ENCODE measurements at regions not wholly inside any gene's neighbourhood (a gene's known extent, or its start where the extent isn't known, plus 50 kb on each side); places are given as distances from the start of the nearest gene placed in this dataset.

GRCh38 chr14:51307551-51307950 lies 67.5 kb downstream of the TMX1 start:
- no peak for DNase-seq (ENCODE audit: low spot score)
- ATAC-seq, result no peak
- intact Hi-C loops (cut with DNase I), result no loop called here

DNA sequence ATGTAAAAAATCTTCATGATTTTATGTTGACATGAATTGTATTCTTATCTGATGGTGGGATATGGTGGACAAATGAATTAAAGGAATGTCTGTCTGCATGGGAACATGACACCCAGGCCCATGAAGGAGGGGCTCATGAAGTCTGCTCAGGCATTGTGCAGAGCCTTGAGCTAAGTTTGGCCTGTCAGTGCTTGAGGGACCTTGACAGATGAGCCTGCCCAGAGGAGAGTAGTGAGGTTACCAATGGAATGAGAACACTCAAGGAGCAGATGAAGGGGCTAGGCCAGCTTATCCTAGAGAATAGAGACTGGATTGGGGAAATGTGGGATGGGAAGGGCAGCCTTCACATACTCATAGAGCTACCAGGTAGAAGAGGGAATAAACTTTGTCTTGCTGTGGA lies 68.8 kb downstream of the TMX1 start:
- intact Hi-C loops (cut with DNase I), result no loop called here
- no peak for DNase-seq (ENCODE audit: low spot score)

DNA sequence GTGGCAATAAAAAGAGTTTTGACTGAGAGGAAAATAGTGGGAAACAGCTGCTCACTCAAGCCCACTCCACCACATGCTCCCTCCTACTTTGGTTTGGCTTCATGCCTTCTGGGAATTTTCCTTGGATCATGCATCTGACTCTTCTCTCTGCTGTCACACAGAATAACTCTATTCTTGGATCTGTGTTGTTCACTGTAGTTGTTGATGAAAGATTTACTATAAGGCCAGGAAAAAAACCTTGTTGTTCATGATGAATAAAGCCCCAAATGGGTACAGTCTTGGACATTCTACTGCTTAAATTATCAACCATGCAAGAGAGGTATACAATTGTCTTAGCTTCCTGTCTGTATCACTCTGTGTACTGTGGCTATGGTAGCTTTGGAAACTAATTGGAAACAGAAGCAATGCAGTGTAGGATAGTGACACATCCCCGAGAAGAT lies 70.5 kb downstream of the TMX1 start:
- ATAC-seq (peak; percentile 90), DNase-seq (ENCODE audit: low spot score) (no peak)
- intact Hi-C loops (cut with DNase I), result no loop called here

More for the DNA sequence above, 68.8 kb downstream of the TMX1 start:
- ATAC-seq, result no peak

GRCh38 chr14:51314321-51315015 lies 74.4 kb downstream of the TMX1 start:
- intact Hi-C loops (cut with DNase I), result no loop called here
- no peak for DNase-seq (ENCODE audit: low spot score)
- no peak for ATAC-seq

GRCh38 chr14:51317373-51317772 lies 77.3 kb downstream of the TMX1 start:
- ATAC-seq (no peak), DNase-seq (ENCODE audit: low spot score) (no peak)
- intact Hi-C loops (cut with DNase I), result no loop called here

- no peak for DNase-seq (ENCODE audit: low spot score)
- no peak for ATAC-seq
These were observed 79.0 kb downstream of the TMX1 start for GRCh38 chr14:51318813-51319597.

GRCh38 chr14:51321036-51321435 lies 81.0 kb downstream of the TMX1 start:
- DNase-seq (ENCODE audit: low spot score) (no peak), ATAC-seq (no peak)
- intact Hi-C loops (cut with DNase I), result loop anchor here (2.0 kb wide), 1 partner anchor 76 kb away; no protein-coding TSS in a partner anchor

More at GRCh38 chr14:51318813-51319597, 79.0 kb downstream of the TMX1 start:
- intact Hi-C loops (cut with DNase I), result loop anchor here (2.0 kb wide), 1 partner anchor 192 kb away; no protein-coding TSS in a partner anchor

GRCh38 chr14:51323492-51323891 lies 83.4 kb downstream of the TMX1 start:
- intact Hi-C loops (cut with DNase I), result no loop called here
- ATAC-seq (no peak), DNase-seq (ENCODE audit: low spot score) (no peak)

DNA sequence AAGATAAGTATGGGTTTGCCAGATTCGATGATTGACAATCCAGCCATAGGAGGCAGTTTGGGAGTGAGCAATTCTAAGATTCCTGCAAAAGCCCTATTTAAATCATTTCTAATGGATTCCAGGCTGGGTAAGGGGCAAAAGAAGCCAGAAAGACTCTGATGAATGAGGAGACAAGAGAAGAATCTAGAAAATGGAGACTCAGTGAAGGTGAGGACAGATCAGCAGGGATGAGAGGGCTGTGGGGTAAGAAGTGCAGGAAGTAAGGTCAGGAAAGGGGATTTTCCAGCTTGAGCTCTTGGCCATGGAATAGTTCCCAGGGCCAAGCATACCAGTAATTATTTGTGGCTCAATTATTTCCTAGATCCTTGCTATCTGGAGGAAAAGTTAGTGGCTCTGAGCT lies 87.3 kb downstream of the TMX1 start:
- DNase-seq (ENCODE audit: low spot score), result no peak
- ATAC-seq, result no peak
- intact Hi-C loops (cut with DNase I), result no loop called here

DNA sequence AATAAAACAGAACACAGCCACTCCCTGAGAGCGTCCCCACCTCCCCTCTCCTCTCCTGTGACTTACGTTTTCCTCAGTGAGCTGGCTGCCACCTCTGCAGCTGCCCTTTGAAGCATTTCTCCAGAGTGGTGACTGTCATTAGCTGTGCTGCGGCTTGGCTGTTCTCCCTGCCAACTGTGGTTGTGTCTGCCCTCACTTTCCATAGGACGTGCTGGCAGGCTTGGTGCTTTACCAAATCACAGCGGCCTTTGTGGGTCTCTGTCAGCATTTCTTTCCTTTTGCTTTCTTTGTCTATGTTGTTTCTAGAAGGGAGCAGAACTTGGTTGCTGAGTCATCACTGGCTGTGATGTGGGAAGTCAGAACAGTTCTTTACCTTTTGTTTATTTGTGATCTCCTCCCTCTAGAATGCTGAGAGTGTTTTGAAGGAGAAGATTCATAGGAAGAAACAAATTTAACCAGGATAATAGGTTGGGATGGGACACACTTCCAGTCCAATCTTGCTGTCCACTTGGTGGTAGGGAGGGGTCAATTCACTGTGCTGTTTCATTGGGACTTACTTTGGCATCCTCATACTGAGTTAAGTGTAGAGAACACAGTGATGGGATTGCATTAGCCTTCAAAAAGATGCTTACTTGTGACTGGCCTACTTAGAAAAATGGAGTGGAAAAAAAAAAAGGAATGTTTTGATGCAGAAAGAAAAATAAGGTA lies 88.2 kb downstream of the TMX1 start:
- ATAC-seq (peak; percentile 25), DNase-seq (ENCODE audit: low spot score) (no peak)
- intact Hi-C loops (cut with DNase I), result no loop called here

DNA sequence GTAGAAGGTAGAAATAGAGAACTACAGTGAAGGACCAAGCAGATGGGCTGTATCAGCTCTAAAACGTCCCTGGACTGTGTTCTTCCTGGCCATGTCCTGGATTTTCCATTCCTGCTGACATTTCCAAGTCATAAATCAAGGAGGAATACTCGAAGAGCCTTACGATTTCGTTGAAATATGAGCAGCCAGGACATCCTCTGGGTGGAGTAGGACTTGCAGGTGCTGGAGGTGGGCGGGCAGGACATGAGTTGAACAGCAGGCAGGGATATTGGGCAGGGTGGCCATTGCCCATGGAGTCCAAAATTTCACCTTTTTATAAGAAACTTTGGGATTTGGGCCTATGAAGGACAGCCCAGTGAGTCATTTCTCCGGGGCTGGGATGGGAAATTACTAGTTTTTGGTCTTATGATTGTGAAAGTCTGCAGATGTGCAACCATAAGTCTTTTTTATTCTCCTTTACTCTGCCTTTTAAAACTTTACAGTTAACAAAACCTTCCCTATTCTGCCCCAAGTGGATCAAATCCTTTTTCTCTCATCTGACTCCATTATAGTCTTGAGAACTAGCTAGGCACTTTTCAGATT lies 88.8 kb downstream of the TMX1 start:
- intact Hi-C loops (cut with DNase I), result no loop called here
- DNase-seq (ENCODE audit: low spot score), result no peak
- peak; percentile 83 for ATAC-seq

DNA sequence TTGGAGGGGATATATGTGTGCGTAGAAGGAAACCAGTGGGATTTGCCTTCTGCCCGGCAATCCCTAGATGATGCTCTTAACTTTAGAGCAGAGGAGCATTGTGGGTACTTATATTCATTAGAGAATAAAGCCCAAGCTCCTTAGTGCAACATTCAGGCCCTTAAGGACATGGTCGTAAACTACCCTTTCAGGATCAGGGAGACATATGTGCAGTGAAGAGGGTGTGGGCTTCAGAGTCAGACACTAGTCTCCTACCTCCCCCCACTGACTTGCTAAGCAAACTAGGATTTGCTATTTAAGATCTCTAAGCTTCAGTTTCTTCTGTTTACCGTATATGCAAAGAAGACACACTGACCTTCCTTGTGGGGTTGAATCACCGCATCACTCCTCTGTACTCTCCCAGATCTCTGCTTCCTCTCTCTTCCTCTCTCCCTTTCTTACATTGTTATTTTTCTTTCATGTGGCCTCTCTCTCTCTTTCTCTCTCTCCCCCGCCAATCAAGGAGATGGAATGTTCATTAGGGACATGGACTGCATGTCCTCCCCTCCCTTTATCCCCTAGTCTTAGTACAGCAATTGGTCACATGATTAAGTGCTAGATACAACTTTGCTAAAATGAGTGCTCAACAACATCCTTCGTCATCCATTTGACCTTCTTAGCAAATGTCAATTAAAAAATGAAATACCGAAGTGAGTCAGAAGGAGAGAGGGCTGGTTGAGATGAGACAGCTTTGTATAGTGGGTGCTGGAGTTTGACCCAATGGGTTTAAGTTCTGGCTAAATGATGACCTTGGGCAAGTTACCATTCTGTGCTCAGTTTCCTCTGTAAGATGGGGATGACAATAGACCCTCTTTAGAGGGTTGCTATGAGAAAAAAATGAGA lies 91.7 kb downstream of the TMX1 start:
- intact Hi-C loops (cut with DNase I), result no loop called here
- ATAC-seq, result no peak
- DNase-seq (ENCODE audit: low spot score), result no peak

- ATAC-seq (no peak), DNase-seq (ENCODE audit: low spot score) (no peak)
- intact Hi-C loops (cut with DNase I), result no loop called here
These were observed 93.3 kb downstream of the TMX1 start for GRCh38 chr14:51333299-51333698.

DNA sequence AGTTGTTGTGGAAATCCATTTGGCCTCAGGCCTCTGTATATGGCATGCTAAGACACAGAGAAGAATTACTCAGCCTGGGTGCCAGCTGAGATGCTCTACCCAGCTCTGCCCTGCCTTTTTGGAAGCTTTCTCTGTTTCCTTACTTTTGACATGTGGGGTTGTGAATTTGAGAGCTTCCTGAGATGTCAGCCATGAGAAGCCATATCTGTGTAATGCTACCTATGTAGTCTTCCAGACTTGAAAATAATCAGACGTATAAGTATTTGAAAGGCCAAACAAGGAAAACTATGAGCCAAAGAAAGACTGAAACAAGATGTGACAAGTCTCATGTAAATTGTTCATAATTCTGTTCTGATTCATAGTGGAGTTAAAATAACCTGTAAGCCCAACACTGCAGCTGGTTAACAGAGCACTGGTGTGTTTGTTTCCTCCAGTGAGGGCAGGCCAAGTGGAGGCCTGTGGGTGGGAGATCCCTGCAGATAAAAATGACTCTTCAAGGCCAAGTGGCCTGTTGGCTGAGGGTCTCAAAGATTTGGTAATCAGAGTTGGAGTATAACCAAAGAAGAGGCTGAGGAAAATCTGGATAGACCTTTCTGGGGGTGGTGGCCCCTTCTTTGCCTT lies 94.0 kb downstream of the TMX1 start:
- ATAC-seq (no peak), DNase-seq (ENCODE audit: low spot score) (no peak)
- intact Hi-C loops (cut with DNase I), result no loop called here

DNA sequence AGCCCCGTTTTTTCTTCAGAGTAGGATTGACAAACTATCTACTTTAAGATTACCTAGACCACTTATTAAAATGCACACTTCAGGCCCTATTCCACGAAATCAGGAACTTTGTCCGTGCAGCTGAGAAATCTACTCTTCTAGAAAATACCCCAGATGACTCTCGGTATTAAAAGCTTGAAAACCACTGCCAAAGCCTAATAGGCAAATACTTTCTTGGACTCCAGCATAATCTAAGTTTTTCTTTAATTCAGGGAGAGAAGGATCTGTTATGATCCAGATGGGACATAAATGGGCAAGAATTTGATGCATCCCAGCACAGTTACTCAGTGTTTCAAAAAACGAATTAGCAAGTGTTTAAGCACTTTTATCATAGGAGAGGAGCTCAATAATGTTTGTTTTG lies 94.5 kb downstream of the TMX1 start:
- no peak for ATAC-seq
- intact Hi-C loops (cut with DNase I), result no loop called here
- no peak for DNase-seq (ENCODE audit: low spot score)

DNA sequence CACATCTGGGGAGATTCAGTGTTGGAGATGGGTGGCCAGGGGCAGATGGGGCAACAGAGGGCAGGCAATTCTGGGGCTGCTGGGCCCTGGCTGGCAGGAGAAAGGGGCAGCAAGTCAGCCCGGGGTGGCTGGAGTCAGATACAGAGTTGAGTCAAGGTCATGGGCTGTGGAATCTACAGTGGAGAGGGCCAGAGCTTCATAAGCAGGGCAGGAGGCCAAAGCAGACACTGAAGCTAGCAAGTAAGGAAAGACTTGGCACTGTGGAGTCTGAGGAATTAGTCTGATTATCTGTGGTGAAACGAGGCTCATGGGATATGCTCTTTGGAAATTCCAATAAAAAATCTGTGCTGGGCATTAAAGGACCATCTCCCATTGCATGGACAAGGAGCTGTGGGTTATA lies 95.5 kb downstream of the TMX1 start:
- peak; percentile 91 for ATAC-seq
- intact Hi-C loops (cut with DNase I), result no loop called here
- DNase-seq (ENCODE audit: low spot score), result peak; percentile 73

GRCh38 chr14:51335961-51336723 lies 96.1 kb downstream of the TMX1 start:
- DNase-seq (ENCODE audit: low spot score) (no peak), ATAC-seq (peak; percentile 82)
- intact Hi-C loops (cut with DNase I), result no loop called here
